Activated naive CD8-positive, alpha-beta T cell treated with anti-CD3 and anti-CD28 coated beads for 36 hours (primary cell): ENCODE measurements at regions not wholly inside any gene's neighbourhood (a gene's known extent, or its start where the extent isn't known, plus 50 kb on each side); places are given as distances from the start of the nearest gene placed in this dataset.

Source experiments
- DNase-seq: peaks from one replicate; pipeline ENCODE4 v3.0.0; 2021
- H3K27ac Mint-ChIP-seq: one replicate; pipeline ENCODE4 v1.8.0; 2022; ENCODE audit warnings: mild to moderate bottlenecking, moderate library complexity, mixed read lengths
- H3K27me3 Mint-ChIP-seq: one replicate; pipeline ENCODE4 v1.8.0; 2022; ENCODE audit warnings: mild to moderate bottlenecking, mixed read lengths
- H3K36me3 Mint-ChIP-seq: one replicate; pipeline ENCODE4 v1.8.0; 2021; ENCODE audit warnings: mild to moderate bottlenecking, mixed read lengths
- H3K4me1 Mint-ChIP-seq: one replicate; pipeline ENCODE4 v1.8.0; 2021; ENCODE audit warnings: mixed read lengths
- H3K4me3 Mint-ChIP-seq: one replicate; pipeline ENCODE4 v1.8.0; 2022; ENCODE audit warnings: mild to moderate bottlenecking, moderate library complexity, mixed read lengths
- H3K9me3 Mint-ChIP-seq: one replicate; pipeline ENCODE4 v1.8.0; 2022; ENCODE audit warnings: mixed read lengths

DNA sequence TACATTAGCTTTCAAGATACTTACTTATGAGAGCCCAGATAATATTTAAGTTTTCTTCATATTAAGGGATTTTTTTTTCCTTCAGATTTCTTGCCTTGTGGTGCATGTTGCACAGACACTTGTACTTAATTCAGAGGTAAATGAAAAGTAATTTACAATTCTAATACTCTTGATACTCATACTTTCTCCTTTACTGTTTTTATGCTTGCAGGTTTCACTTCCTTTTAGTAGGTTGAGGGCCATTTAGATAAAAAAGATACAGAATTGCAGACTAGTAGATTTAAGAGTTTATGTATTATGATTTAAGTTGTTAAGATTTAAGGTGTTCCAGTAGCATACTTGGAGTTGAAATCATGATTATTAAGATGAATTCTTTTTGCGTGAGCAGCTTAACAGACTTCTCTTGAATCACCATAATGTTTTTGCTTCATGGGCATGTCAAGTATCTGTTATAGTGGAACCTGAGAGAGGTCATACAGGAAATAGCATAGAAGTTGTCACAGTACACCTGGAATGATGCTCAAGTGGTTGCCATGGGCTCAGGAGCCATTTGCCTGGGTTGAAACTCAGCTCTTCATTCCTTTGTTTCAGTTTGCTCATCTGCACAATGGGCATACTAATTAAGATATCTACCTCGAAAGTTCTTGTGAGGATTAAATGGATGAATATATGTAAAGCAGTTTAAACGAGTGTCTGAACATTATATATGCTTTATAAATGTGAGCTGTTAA lies 174.8 kb upstream of the PRPS1L1 start:
- Mint-ChIP-seq H3K27ac (no peak overlapping the region), H3K36me3 (no peaks in the 10 kb centered on the region), H3K4me3 (no peak overlapping the region), H3K27me3 (no peaks in the 10 kb centered on the region), H3K9me3 (no peaks in the 10 kb centered on the region), H3K4me1 (peaks cover 9% of the 10 kb centered on the region)
- DNase-seq: no peak

DNA sequence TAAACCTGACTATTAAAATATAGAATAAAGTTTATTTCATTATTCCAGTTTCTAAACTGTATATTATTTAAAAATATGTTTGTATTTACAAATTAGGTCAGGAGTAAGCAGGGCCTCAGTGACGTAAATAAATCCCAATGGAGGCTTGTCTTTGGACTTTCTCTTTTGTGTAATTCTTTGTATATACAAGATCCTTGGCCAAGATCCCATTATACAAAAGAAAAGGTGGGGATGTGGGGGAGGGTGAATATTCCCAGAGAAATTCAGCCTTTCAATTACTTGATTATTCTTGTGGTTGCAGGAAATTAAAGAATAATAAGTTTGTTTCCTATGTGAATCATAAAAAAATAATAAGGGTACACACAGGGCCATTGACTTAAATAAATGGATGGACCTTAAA lies 178.7 kb upstream of the PRPS1L1 start:
- peaks cover 7% of the 10 kb centered on the region for H3K4me1 Mint-ChIP-seq
- H3K4me3 Mint-ChIP-seq: no peak overlapping the region
- no peaks in the 10 kb centered on the region for H3K27me3 Mint-ChIP-seq
- H3K9me3 Mint-ChIP-seq: no peaks in the 10 kb centered on the region
- no peak for DNase-seq
- H3K27ac Mint-ChIP-seq: no peak overlapping the region
- H3K36me3 Mint-ChIP-seq: no peaks in the 10 kb centered on the region

DNA sequence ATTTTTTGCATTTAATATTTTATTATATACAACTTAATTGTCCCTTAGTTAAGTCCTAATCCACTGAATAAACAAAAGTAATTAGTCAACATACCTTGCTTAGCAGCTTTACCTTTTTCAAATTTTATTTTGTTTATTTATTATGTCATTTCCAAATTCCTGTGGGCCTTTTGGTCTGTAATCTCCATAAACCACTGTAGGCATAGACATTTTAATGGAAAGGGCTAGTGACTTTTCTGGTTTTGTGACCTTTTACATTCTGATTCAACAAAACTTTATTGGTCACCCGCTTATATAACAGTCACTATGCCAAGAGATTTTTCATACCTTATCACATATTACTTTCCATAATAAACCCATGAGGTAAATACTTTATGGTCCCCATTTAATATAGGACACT lies 181.3 kb upstream of the PRPS1L1 start:
- Mint-ChIP-seq H3K4me3 (no peak overlapping the region), H3K4me1 (no peaks in the 10 kb centered on the region), H3K36me3 (no peaks in the 10 kb centered on the region), H3K9me3 (no peaks in the 10 kb centered on the region), H3K27me3 (no peaks in the 10 kb centered on the region), H3K27ac (no peak overlapping the region)
- no peak for DNase-seq

DNA sequence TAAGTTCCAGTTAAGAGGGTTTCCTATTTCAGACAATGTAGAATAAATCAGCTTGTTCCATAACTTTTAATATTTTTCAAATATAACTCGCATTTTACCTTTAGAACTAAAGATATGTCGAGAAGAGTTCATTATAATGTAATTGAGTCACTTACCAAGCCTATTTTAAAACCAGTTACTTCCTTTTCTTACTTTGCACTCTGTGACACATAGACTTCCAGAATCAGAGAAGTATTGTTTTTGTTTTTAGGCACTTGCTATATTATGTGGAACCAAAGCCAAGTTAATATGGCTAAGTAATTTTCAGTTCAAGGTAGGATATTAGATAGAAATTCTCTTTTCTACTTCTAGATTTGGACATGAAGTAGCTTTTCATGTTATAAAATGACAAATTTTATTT lies 182.7 kb upstream of the PRPS1L1 start:
- H3K36me3 Mint-ChIP-seq: no peaks in the 10 kb centered on the region
- H3K4me1 Mint-ChIP-seq: no peaks in the 10 kb centered on the region

DNA sequence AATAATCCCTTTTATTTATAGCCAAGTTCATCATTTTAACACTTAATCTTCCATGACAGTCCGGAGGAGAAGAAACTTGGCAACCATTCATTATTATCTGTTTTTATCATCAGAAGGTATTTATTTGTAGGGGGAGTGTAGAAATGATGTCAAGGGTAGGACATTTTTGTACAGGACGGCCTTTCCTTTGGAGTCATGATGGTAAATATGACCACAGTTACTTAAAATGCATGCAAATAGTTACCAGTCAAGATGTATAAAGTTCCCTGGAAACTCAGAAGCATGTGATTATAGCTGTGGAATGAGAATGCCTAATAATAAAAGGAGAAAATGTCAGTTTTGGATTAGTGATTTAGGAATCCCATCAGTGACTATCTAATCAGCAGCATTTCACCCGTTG lies 183.1 kb upstream of the PRPS1L1 start:
- Mint-ChIP-seq H3K9me3 (no peaks in the 10 kb centered on the region), H3K27me3 (no peaks in the 10 kb centered on the region), H3K27ac (no peak overlapping the region), H3K36me3 (no peaks in the 10 kb centered on the region), H3K4me3 (no peak overlapping the region), H3K4me1 (no peaks in the 10 kb centered on the region)
- no peak for DNase-seq

More for the DNA sequence above, 182.7 kb upstream of the PRPS1L1 start:
- no peak for DNase-seq
- Mint-ChIP-seq H3K27me3 (no peaks in the 10 kb centered on the region), H3K4me3 (no peak overlapping the region), H3K27ac (no peak overlapping the region), H3K9me3 (no peaks in the 10 kb centered on the region)

DNA sequence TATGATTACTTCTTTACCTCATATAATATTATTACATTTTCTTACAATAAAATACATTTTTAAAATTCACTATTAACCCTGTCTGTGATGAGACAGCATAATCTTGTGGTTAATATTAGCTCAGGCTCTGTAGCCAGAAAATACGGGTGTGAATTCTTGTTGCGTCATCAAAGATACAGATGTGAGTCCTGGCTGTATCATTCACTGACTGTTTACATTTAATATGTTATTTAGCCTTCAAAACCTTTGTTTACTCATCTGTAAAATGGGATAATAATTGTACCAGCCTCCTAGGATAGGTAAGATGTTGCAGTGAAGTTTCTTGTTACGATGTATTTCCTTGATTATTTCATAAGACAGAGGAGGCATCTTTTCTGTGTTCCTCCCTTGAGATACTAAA lies 184.7 kb upstream of the PRPS1L1 start:
- Mint-ChIP-seq H3K27me3 (no peaks in the 10 kb centered on the region), H3K4me1 (no peaks in the 10 kb centered on the region), H3K27ac (no peak overlapping the region), H3K4me3 (no peak overlapping the region), H3K9me3 (no peaks in the 10 kb centered on the region), H3K36me3 (no peaks in the 10 kb centered on the region)
- no peak for DNase-seq

DNA sequence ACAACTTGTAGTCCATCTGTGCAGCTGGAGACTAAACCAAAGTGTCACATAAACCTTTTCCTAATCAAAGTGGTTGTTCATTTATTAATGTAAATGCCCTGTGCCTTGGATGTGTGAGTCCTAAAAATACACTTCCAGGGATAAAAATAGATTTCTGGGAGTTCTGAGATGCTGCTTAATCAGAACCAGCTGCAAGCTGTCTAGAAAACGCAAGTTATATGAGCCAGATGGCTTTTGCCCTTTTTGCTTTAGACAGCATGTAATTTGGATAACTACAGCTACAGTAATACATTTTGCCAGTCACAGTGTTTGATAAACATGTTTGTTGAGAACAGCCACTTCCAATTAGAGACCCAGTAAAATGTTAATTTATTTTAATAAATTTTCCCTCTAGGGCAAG lies 185.1 kb upstream of the PRPS1L1 start:
- H3K27ac Mint-ChIP-seq: no peak overlapping the region
- H3K36me3 Mint-ChIP-seq: no peaks in the 10 kb centered on the region
- H3K4me3 Mint-ChIP-seq: no peak overlapping the region
- no peak for DNase-seq
- no peaks in the 10 kb centered on the region for H3K27me3 Mint-ChIP-seq
- no peaks in the 10 kb centered on the region for H3K9me3 Mint-ChIP-seq
- no peaks in the 10 kb centered on the region for H3K4me1 Mint-ChIP-seq

DNA sequence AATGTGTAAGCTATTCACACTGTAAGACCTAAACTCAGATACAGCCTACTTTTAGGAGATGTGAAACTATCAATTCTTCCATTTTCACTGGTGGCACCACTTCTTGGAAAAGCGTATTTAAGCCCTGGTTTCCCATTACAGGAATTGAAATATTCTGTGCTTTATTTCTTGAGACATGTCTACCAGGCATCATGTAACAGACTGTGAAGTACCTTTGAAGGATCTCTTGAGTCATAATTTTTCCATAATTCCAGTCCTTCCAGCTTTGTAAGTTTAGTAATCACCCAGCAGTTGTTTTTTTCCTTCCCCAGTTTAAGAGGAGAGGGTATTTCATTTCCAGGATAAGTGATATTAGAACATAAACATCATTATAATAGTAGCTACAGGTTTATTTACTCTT lies 186.0 kb upstream of the PRPS1L1 start:
- no peak for DNase-seq
- no peaks in the 10 kb centered on the region for H3K4me1 Mint-ChIP-seq
- H3K36me3 Mint-ChIP-seq: no peaks in the 10 kb centered on the region
- no peak overlapping the region for H3K27ac Mint-ChIP-seq
- H3K27me3 Mint-ChIP-seq: no peaks in the 10 kb centered on the region
- H3K9me3 Mint-ChIP-seq: no peaks in the 10 kb centered on the region
- H3K4me3 Mint-ChIP-seq: no peak overlapping the region

DNA sequence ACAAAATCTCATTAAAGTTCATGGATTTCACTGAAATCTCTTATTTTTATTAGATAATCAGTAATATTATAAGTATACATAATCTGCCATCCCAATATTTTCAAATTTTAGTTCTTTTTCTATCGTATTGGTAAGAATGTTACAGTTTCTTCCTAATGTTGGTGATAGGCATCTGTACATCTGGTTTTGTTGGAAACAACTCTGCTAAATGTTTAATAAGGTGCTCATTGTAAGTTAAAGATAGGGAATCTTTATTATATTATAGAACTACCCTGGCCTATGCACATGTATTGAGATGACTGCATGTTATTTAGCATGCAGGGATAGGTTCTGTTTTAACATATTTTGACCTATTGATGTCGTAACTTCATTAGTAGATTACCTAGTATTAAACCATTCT lies 188.6 kb upstream of the PRPS1L1 start:
- H3K36me3 Mint-ChIP-seq: no peaks in the 10 kb centered on the region
- H3K9me3 Mint-ChIP-seq: no peaks in the 10 kb centered on the region
- no peaks in the 10 kb centered on the region for H3K27me3 Mint-ChIP-seq
- no peak for DNase-seq
- H3K4me3 Mint-ChIP-seq: no peak overlapping the region
- H3K4me1 Mint-ChIP-seq: no peaks in the 10 kb centered on the region
- no peak overlapping the region for H3K27ac Mint-ChIP-seq

DNA sequence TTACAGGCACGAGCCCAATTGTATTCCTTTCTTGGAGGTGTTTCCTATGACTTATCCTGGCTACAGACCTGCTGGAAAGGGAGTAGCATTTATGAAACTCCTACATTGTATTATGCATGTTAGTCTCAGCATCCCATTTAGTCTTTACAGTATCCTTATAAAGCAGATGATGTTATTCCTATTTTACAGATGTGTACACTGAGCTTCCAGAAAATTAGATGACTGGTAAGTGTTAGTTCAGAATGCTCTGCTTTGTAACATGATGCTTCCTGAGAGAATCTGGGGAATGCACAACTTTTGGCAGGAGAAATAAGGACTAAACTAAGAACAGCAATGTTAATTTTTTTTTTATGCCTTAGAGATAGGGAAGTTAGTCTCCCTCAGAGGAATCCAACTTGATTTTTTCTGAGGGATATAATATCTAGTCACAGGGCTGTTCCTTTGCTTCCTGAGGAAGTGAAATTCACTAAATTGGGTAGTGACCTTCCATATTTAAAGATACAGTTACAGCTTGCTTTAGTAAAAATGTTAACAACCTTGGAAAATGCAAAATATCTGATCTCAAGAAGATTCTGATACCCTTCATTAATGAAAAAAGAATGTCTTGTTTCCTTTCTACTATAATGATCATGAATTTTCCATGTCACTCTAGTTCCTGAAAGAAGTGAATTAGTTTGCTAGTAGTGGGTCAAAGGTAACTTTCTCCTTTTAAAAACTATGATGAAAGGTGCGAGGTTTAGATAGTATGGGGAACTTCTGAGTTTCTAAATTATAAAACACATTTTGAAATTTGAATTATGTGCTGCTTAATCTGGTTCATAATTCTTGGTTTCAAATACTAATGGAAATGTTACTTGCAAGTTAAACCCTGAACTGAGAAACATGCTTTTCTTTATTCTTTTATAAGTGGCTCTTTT lies 194.0 kb upstream of the PRPS1L1 start:
- DNase-seq: no peak
- Mint-ChIP-seq H3K4me3 (no peak overlapping the region), H3K36me3 (no peaks in the 10 kb centered on the region), H3K27me3 (peaks cover 4% of the 10 kb centered on the region), H3K4me1 (no peaks in the 10 kb centered on the region), H3K27ac (no peak overlapping the region), H3K9me3 (no peaks in the 10 kb centered on the region)

DNA sequence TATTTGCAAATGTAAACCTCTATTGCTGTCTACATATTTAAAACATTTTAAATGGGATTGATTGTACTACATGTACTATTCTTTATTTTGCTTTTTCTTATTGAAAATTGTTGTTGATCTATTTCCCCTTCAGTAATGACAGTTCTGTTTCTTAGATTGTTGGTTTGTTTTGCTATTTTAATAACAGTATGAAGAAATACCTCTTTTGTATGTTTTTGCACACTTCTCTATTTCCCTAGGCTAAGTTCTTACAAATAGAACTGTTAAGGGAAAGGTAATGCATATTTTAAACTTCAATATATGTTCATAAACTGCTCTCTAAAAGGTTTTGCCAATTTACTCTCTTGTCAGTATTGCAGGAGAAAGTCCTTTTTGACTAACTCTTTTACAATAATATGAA lies 195.0 kb upstream of the PRPS1L1 start:
- H3K4me3 Mint-ChIP-seq: no peak overlapping the region
- no peaks in the 10 kb centered on the region for H3K9me3 Mint-ChIP-seq
- no peak for DNase-seq
- no peaks in the 10 kb centered on the region for H3K36me3 Mint-ChIP-seq
- H3K27ac Mint-ChIP-seq: no peak overlapping the region
- H3K4me1 Mint-ChIP-seq: no peaks in the 10 kb centered on the region
- peaks cover 4% of the 10 kb centered on the region for H3K27me3 Mint-ChIP-seq

DNA sequence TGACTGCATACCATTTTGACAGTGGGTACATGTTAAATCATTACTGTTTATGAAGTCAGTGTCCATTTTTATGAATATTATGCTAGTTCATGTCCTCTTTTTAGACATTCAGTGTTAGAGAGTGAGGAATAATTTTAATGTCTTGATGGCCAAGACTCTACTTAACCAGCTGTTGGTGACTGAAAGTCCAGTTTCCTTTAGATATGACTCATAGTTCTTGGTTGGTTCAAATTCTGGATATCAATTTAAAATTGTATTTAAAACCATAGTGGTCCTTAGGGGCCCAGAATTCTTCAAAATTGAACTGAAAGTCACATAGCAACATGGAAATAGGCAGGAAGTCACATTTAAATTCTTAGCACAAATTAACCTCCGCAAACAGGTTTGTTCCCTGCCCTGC lies 196.5 kb upstream of the PRPS1L1 start:
- Mint-ChIP-seq H3K36me3 (no peaks in the 10 kb centered on the region), H3K27ac (no peak overlapping the region), H3K9me3 (no peaks in the 10 kb centered on the region), H3K4me3 (no peak overlapping the region), H3K4me1 (no peaks in the 10 kb centered on the region), H3K27me3 (peaks cover 4% of the 10 kb centered on the region)
- no peak for DNase-seq

DNA sequence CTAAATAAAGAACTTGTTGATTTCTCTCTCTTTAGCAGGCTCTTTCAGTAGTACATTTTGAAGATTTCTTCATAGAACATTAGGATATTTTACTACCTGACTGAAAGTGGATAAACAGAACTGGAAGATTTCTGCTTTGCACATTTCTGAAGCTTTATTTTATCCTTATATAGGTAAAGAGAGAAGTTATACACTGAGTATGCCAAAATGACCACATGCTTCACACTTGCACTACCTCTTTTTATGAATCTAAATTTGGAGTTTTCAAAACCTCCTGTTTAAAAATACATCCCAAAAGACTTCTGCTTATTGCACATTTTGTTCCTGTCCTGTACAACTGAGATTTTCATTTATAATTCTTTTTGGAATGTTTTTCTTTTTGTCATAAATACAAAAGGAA lies 197.4 kb upstream of the PRPS1L1 start:
- Mint-ChIP-seq H3K27me3 (peaks cover 4% of the 10 kb centered on the region), H3K4me1 (no peaks in the 10 kb centered on the region), H3K27ac (no peak overlapping the region), H3K36me3 (no peaks in the 10 kb centered on the region), H3K9me3 (no peaks in the 10 kb centered on the region), H3K4me3 (no peak overlapping the region)
- no peak for DNase-seq

DNA sequence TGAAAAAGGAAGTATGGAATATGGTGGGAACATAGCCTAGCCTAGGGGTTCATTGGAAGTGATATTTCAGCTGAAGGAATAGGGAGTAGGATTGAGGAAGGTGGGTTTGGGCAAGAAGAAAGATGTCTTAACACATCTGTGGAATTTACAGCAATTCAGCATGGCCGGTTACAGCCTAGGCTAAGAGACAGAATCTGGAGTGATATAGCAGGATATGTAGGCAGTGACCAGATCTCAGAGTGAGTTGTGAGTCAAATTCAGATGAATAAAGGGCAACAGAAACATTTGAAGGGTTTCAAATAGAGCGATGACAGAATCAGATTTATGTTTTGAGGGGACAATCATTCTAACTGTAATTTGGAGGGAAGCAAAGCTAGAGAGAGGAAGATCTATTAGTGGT lies 199.0 kb upstream of the PRPS1L1 start:
- Mint-ChIP-seq H3K27ac (no peak overlapping the region), H3K9me3 (no peaks in the 10 kb centered on the region), H3K36me3 (no peaks in the 10 kb centered on the region), H3K4me3 (no peak overlapping the region), H3K27me3 (peaks cover 4% of the 10 kb centered on the region), H3K4me1 (no peaks in the 10 kb centered on the region)
- DNase-seq: no peak

DNA sequence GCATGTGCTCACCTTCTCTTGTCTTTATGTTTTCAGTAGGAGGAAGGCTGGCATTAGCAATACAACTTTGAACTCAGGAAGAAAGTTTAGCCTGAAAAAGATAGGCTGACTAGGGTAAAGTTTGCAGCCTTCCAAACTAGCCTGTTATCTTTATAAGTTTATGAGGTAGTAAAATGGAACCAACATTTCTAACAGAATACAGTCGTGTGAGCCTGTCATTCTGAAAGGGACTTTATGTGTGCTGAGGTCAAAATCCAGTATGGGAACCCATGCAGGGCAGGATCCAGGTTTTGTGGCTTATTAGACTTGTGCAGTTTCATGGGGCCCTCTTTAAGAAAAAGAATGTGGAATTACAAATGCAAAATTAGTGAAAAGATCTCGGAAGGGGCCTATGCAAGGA lies 201.0 kb upstream of the PRPS1L1 start:
- H3K9me3 Mint-ChIP-seq: no peaks in the 10 kb centered on the region
- H3K36me3 Mint-ChIP-seq: no peaks in the 10 kb centered on the region
- H3K4me1 Mint-ChIP-seq: no peaks in the 10 kb centered on the region
- DNase-seq: no peak
- H3K27me3 Mint-ChIP-seq: no peaks in the 10 kb centered on the region
- H3K27ac Mint-ChIP-seq: no peak overlapping the region
- H3K4me3 Mint-ChIP-seq: no peak overlapping the region

DNA sequence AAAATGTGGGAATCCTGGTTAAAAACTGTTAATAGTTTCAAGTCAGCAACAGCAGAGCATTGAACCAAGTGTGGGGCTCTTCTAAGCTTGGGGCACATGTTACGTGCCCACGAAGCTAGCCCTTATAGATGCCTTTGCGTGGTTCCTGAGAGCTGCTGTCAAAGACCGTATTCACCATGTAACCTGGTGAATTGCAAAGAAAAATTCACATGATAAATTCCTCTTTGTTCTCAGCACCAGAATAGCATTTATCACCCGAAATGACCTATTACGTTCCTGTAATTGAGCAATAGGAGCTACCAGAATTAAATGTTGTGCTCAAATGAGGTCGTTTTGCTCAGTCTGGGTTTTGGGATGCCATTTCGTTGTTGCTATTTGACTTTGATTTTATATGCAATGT lies 202.6 kb upstream of the PRPS1L1 start:
- H3K27ac Mint-ChIP-seq: no peak overlapping the region
- H3K27me3 Mint-ChIP-seq: no peaks in the 10 kb centered on the region
- H3K9me3 Mint-ChIP-seq: no peaks in the 10 kb centered on the region
- no peak overlapping the region for H3K4me3 Mint-ChIP-seq
- no peaks in the 10 kb centered on the region for H3K36me3 Mint-ChIP-seq
- H3K4me1 Mint-ChIP-seq: no peaks in the 10 kb centered on the region
- DNase-seq: no peak
